Activated T-helper 17 cell treated with anti-CD3 and anti-CD28 coated beads, Interleukin-2, amount 50 U/mL, for 72 hours (primary cell): ENCODE measurements at regions not wholly inside any gene's neighbourhood (a gene's known extent, or its start where the extent isn't known, plus 50 kb on each side); places are given as distances from the start of the nearest gene placed in this dataset.

Experiments
- ATAC-seq: fragments of 150-1000 bp; cut with Tn5 transposase; replicated peaks from 2 replicates; pipeline ENCODE4 v1.10.0; 2021; ENCODE audit warnings: mild to moderate bottlenecking, moderate library complexity
- H3K27ac Mint-ChIP-seq: one replicate; pipeline ENCODE4 v1.8.0; 2022; ENCODE audit warnings: mixed read lengths
- H3K27me3 Mint-ChIP-seq: one replicate; pipeline ENCODE4 v1.8.0; 2022; ENCODE audit warnings: mixed read lengths
- H3K36me3 Mint-ChIP-seq: one replicate; pipeline ENCODE4 v1.8.0; 2022; ENCODE audit warnings: low read depth, mild to moderate bottlenecking, mixed read lengths
- H3K4me1 Mint-ChIP-seq: one replicate; pipeline ENCODE4 v1.8.0; 2022; ENCODE audit warnings: mixed read lengths
- H3K4me3 Mint-ChIP-seq: one replicate; pipeline ENCODE4 v1.8.0; 2022; ENCODE audit warnings: mild to moderate bottlenecking, mixed read lengths
- H3K9me3 Mint-ChIP-seq: one replicate; pipeline ENCODE4 v1.8.0; 2022; ENCODE audit warnings: mixed read lengths

DNA sequence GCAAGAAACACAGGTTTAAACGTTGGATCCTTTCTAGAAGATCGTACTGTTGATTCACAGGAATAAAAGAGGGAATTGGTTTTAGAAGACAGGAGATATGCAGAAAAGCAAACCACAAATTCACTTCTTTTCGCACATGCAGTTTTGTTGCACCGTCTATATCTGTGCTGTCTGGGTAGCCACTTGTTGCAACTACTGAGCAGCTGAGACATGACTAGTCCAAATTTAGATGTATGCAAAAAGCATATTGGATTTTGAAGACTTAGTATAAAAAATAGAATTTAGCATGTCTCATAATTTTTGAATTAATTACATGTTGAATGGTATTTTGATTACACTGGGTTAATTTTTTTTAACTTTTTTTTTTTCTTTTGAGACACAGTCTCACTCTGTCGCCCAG is 176.3 kb downstream of the KLF12 start:
- Mint-ChIP-seq H3K36me3 (peaks cover 14% of the 10 kb centered on the region), H3K4me1 (peaks cover 26% of the 10 kb centered on the region), H3K27me3 (no peaks in the 10 kb centered on the region), H3K9me3 (peaks cover 4% of the 10 kb centered on the region), H3K4me3 (no peak overlapping the region), H3K27ac (no peak overlapping the region)
- ATAC-seq, result no peak

DNA sequence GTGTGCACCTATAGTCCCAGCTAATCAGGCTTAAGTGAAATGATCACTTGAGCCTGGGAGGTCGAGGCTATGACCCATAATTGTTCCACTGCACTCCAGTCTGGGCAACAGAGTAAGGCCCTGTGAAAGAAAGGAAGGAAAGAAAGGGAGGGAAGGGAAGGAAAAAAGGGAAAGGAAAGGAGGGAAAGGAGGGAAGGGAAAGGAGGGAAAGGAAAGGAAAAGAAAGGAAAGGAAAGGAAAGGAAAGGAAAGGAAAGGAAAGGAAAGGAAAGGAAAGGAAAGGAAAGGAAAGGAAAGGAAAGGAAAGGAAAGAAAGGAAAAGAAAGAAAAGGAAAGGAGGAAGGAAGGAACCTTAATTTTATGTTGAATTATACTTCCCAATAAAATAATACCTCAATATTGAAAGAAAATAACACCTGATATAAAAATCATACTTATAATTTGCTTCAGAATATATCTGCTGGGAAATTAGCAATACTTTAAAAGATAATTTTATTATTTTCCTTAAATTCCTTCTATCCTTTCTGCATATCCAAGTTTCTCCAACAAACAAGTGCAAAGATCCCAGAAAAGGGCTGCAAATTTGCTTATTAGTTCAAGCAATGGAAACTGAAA is 177.3 kb downstream of the KLF12 start:
- ATAC-seq, result no peak
- H3K9me3 Mint-ChIP-seq, result no peaks in the 10 kb centered on the region
- H3K36me3 Mint-ChIP-seq, result peaks cover 8% of the 10 kb centered on the region
- H3K27me3 Mint-ChIP-seq, result no peaks in the 10 kb centered on the region
- no peak overlapping the region for H3K27ac Mint-ChIP-seq
- H3K4me1 Mint-ChIP-seq, result peaks cover 32% of the 10 kb centered on the region
- no peak overlapping the region for H3K4me3 Mint-ChIP-seq

DNA sequence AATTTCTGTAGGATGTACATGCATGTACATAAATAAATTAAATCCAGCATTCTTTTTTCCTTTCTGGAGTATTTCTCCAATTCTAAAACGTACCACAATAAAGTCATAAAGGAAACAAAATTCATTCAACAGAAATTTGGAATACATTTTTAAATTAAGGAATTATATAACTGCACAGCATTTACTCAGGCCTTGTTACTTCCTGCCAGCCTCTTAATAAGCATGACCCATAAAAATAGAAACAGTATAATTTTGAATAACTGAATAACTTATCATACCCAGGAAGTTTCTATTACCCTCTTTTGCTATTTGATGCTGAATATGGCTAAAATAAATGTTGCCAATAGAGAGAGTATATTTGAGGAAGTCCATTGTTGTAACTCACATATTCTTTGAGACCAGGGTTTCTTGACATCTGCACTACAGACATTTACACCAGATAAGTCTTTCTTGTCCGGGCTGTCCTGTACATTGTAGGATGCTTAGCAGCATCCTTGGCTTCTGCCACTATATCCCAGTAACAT is 178.2 kb downstream of the KLF12 start:
- no peaks in the 10 kb centered on the region for H3K36me3 Mint-ChIP-seq
- H3K27ac Mint-ChIP-seq, result no peak overlapping the region
- no peaks in the 10 kb centered on the region for H3K27me3 Mint-ChIP-seq
- H3K9me3 Mint-ChIP-seq, result no peaks in the 10 kb centered on the region
- no peak for ATAC-seq
- peaks cover 26% of the 10 kb centered on the region for H3K4me1 Mint-ChIP-seq
- H3K4me3 Mint-ChIP-seq, result no peak overlapping the region

DNA sequence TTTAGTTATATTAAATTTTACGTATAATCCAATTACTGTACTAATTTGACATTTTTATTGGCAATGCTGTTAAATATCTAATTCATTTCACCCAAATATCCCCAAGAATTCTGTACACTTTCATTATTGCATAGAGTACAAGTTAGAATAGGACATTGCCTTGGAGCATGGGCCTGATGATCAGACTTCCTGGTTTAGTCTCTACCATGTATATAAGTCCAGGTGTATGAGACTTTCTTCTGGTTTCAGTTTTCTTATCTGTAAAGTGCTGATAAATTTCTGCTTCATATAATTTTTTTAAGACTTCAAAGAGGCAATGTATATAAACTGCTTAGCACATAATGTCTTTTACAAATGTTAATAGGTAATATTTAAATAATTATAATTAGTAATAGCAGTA is 179.4 kb downstream of the KLF12 start:
- no peak for ATAC-seq
- no peaks in the 10 kb centered on the region for H3K36me3 Mint-ChIP-seq
- peaks cover 31% of the 10 kb centered on the region for H3K4me1 Mint-ChIP-seq
- H3K9me3 Mint-ChIP-seq, result no peaks in the 10 kb centered on the region
- H3K27ac Mint-ChIP-seq, result no peak overlapping the region
- H3K27me3 Mint-ChIP-seq, result no peaks in the 10 kb centered on the region
- H3K4me3 Mint-ChIP-seq, result no peak overlapping the region

DNA sequence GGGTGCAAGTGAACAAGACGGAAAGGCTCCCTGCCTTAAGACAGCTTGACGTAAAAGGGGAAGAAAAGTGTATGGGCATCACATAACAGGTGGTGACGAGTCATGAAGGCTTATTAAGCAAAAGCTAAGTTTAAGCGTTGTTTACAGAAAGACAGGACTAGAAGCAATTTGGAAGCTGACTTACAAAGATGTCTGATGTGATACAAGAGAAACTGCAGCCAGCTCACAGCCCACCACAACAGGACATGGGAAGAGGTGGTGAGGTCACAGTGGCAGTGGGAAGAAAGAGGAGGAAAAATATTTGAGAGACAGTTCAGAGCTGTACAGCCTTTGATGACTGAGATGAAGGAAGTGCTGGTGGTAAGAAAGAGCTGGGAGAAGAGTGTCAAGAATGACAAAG is 181.6 kb downstream of the KLF12 start:
- Mint-ChIP-seq H3K36me3 (no peaks in the 10 kb centered on the region), H3K27me3 (no peaks in the 10 kb centered on the region), H3K9me3 (no peaks in the 10 kb centered on the region), H3K4me3 (no peak overlapping the region), H3K4me1 (peaks cover 45% of the 10 kb centered on the region), H3K27ac (no peak overlapping the region)
- peak; percentile 21 for ATAC-seq

DNA sequence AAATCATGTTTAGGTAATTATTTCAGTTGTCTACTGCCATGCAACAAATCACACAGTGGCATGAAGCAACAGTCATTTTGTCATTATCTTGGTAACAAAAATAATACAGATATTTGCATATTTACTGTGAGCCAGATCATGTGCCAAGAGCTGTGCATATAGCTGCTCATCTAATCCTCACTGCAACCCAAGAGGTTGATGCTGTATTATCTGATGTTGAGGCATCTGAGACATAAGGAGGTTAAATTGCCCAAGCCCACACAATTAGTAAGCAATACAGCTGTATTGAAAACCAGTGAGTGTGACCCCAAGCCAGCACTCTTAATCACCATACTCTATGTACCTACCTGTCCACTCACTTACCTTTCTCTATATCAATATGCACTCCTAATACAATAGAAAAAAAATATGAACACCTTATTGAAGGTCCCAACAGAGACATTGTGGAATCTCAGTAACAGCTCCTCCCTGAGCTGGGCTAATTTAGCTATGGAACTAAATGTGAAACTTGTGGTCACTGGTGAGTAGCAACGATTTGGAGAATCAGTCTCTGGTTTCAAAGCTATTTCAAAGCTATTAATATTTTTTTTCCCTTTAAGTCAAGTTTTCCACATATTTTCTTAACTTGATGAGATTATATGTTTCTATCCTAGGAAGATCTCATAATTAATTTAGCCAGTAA is 185.2 kb downstream of the KLF12 start:
- peak; percentile 76 for ATAC-seq
- peak overlapping the region; percentile 30 for H3K4me3 Mint-ChIP-seq
- no peaks in the 10 kb centered on the region for H3K9me3 Mint-ChIP-seq
- H3K4me1 Mint-ChIP-seq, result peaks cover 44% of the 10 kb centered on the region
- H3K27me3 Mint-ChIP-seq, result no peaks in the 10 kb centered on the region
- no peaks in the 10 kb centered on the region for H3K36me3 Mint-ChIP-seq
- H3K27ac Mint-ChIP-seq, result peak overlapping the region; percentile 26

DNA sequence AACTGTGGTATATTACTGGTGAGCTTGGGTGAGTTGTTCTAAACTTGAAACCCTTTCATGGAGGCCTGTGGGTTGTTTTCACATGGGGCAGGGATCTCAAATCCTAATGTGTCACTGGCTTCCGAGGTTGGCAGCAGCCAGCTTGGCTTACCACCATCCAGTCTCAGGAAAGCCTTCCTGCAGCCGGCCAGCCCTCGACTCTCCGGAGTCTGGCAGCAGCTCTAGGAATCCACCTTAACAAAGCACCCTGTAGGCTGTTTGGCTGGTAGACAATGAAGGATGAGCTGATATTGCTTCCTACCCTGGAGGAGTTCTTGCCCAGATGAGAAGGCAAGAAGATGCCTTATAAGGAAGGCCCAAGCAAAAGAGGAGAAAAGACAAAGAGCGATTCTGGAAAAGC is 188.3 kb downstream of the KLF12 start:
- peaks cover 25% of the 10 kb centered on the region for H3K36me3 Mint-ChIP-seq
- peaks cover 50% of the 10 kb centered on the region for H3K4me1 Mint-ChIP-seq
- peak overlapping the region; percentile 46 for H3K27ac Mint-ChIP-seq

DNA sequence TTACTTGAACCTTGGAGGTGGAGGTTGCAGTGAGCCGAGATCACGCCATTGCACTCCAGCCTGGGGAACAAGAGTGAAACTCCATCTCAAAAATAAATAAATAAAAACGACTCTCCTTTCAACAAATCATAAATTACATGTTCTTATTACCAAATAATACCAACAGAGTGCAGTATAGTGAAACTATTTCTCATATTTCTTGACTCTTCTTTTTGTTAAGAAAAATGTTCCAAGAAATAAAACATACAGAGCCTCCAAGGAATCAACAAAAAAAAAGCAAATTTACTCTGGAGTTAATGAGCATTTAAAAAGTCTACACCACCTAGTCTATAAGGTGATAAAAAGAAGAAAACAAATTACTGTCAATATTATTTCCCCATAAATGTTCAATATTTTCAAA is 188.8 kb downstream of the KLF12 start:
- Mint-ChIP-seq H3K4me3 (no peak overlapping the region), H3K9me3 (no peaks in the 10 kb centered on the region), H3K27ac (peak overlapping the region; percentile 46), H3K36me3 (peaks cover 30% of the 10 kb centered on the region), H3K4me1 (peaks cover 51% of the 10 kb centered on the region), H3K27me3 (no peaks in the 10 kb centered on the region)
- no peak for ATAC-seq

More for the DNA sequence above, 188.3 kb downstream of the KLF12 start:
- no peak for ATAC-seq
- no peaks in the 10 kb centered on the region for H3K9me3 Mint-ChIP-seq
- no peak overlapping the region for H3K4me3 Mint-ChIP-seq
- no peaks in the 10 kb centered on the region for H3K27me3 Mint-ChIP-seq

DNA sequence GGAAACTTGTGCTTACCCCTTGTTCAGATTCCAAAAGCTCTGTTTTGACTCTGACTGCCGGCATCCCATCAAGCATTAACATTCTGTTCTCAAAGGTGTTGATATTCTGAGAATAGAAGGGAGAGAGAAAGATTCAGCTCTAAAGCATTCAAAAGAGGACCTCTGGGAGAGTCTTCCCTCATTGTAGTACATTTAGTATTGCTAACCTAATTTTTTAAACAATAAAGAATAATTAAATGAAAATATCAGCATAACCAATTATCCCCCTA is 190.3 kb downstream of the KLF12 start:
- no peaks in the 10 kb centered on the region for H3K9me3 Mint-ChIP-seq
- peak overlapping the region; percentile 66 for H3K4me3 Mint-ChIP-seq
- no peaks in the 10 kb centered on the region for H3K27me3 Mint-ChIP-seq
- H3K27ac Mint-ChIP-seq, result peak overlapping the region; percentile 86
- H3K4me1 Mint-ChIP-seq, result peaks cover 52% of the 10 kb centered on the region
- ATAC-seq, result no peak
- H3K36me3 Mint-ChIP-seq, result peaks cover 40% of the 10 kb centered on the region

DNA sequence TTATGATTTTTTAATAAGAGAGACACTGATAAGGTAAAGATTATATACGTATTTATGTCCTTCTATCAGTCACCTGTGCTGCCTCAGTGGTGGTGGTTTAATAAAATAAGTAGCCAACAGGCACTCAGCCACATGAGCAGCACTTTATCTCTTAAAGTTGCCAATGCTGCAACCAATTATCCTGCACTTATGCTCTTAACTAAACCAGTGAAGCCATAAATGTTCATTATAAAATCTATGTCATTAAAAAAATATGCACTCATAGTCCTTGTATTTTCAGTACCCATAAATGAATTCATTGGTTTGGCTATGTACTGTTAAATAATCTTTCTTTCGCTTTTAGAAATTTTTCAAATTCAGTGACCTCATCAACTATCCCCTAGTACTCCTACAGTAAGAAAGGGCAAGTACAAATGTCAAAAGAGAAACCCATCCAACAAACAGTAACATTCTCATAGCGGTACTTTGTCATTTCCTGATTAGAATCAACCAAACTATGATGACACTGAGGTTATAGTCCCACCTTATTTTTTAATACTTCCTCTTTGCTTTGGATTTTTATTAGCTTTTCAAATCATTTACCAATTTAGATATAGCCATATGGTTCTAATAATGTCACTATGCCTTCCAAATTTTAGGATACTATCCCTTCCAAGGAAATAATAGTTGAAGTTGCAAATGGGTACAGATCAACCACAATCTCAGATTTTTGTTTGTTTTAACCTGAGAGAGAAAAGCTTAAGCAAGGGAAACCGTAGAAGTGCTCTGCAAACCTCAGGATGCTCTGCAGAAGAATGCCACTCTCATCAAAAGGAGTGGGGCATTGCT is 190.9 kb downstream of the KLF12 start:
- Mint-ChIP-seq H3K9me3 (no peaks in the 10 kb centered on the region), H3K4me1 (peaks cover 55% of the 10 kb centered on the region), H3K4me3 (peak overlapping the region; percentile 66), H3K36me3 (peaks cover 40% of the 10 kb centered on the region), H3K27me3 (no peaks in the 10 kb centered on the region), H3K27ac (peak overlapping the region; percentile 86)
- ATAC-seq, result peak; percentile 91

DNA sequence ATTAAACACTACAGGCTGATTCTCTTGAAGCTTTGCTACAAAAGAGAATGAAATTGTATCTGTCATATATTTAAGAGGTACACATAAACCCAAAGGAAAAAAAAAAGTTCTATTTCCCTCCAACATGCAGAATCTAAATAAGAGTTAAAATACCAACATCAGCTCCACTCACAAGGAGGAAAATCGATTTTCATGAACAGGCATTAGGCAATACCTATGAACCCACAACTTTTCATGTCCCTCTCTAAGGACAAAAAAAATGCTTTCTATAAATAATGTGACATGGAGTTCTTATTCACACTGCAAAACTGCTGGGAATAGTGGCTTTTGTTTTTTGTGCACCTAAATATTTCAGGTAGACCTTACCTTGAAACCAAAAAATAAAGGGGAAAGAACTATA is 192.5 kb downstream of the KLF12 start:
- ATAC-seq, result no peak
- Mint-ChIP-seq H3K27me3 (no peaks in the 10 kb centered on the region), H3K36me3 (peaks cover 42% of the 10 kb centered on the region), H3K27ac (no peak overlapping the region), H3K4me1 (peaks cover 54% of the 10 kb centered on the region), H3K4me3 (no peak overlapping the region), H3K9me3 (no peaks in the 10 kb centered on the region)

DNA sequence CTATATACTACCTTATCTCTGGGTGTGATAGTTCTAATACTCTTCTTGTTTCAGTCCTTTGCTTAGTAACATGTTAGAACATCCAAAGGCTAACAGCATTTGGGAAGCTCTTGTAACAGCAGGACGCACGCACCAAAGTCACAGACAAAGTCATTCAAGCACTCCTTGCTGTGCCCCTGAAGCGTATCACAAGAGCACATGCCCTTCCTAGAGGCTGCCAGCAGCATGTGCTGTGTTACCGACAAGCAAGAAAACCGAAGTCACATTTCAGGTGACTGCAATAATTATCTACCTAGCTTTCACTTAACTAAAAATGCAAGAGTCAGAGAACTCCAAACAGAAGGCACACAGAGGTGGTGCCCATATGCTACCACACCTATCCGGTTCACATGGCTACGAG is 194.1 kb downstream of the KLF12 start:
- Mint-ChIP-seq H3K36me3 (peaks cover 55% of the 10 kb centered on the region), H3K4me1 (peaks cover 45% of the 10 kb centered on the region), H3K27me3 (no peaks in the 10 kb centered on the region), H3K27ac (no peak overlapping the region), H3K9me3 (no peaks in the 10 kb centered on the region), H3K4me3 (no peak overlapping the region)
- ATAC-seq, result no peak

DNA sequence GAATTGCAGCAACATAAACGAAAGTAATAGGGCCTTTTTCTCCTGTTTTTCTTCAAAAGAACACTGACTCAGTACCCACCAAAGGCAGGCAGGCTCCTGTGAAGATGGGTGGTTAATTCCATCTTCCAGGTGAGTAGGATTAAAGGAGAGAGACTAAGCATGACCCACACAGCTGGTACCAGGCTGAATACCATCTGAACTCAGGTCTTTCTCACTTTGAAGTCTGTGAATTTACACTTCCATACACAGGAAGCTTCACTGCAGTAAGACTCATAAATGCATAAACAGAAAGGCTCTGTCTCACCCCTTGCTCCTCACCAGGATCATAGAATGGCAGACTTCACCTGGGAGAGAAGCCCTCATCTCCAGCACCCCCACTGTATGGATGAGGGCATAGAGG is 194.6 kb downstream of the KLF12 start:
- no peak for ATAC-seq
- H3K36me3 Mint-ChIP-seq, result peaks cover 55% of the 10 kb centered on the region
- no peak overlapping the region for H3K4me3 Mint-ChIP-seq
- H3K4me1 Mint-ChIP-seq, result peaks cover 45% of the 10 kb centered on the region
- H3K27me3 Mint-ChIP-seq, result no peaks in the 10 kb centered on the region
- no peaks in the 10 kb centered on the region for H3K9me3 Mint-ChIP-seq
- peak overlapping the region; percentile 20 for H3K27ac Mint-ChIP-seq

DNA sequence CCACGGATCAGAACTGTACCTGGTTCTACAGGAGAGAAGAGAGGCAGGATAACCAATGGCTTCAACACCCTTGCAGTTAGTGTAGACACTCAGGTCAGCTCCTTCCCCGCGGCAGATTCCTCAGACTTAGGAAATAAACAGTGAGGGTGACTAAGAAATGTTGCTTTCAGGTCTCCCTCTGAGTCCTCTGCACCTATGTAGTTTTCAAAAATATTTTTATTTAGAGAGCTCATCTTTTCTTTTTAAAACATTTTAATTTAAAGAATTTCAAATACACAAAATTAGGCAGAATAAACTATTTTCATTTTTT is 195.2 kb downstream of the KLF12 start:
- ATAC-seq, result no peak
- no peak overlapping the region for H3K4me3 Mint-ChIP-seq
- peaks cover 47% of the 10 kb centered on the region for H3K4me1 Mint-ChIP-seq
- no peaks in the 10 kb centered on the region for H3K9me3 Mint-ChIP-seq
- H3K27me3 Mint-ChIP-seq, result no peaks in the 10 kb centered on the region
- H3K27ac Mint-ChIP-seq, result no peak overlapping the region
- peaks cover 55% of the 10 kb centered on the region for H3K36me3 Mint-ChIP-seq
